ENCODE measurements at regions not wholly inside any gene's neighbourhood (a gene's known extent, or its start where the extent isn't known, plus 50 kb on each side); places are given as distances from the start of the nearest gene placed in this dataset.
"Not testable (repeated sequence)": the region's sequence is repeated elsewhere in the genome, so short reads cannot be mapped to it uniquely, and the experiment has no call there.

DNA sequence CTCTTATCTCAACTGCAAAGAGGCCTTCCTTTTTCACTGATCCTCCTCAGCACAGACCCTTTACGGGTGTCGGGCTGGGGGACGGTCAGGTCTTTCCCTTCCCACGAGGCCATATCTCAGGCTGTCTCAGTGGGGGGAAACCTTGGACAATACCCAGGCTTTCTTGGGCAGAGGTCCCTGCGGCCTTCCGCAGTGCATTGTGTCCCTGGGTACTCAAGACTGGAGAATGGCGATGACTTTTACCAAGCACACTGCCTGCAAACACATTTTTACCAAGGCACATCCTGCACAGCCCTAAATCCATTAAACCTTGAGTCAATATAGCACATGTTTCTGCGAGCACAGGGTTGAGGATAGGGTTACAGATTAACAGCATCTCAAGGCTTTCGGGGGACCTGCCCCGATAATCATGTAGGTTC is 117.8 kb downstream of the GOSR1 start:
- dilution Hi-C loops (cut with MboI; ENCODE audit: extremely low pct_ligation_motif_present, low sequenced_read_pairs); FAIRE-seq; H3K36me3 ChIP-seq (ENCODE audit: control insufficient read depth in 2 of 2, extremely low read depth in 1 of 2, insufficient read depth in 2 of 2, low read length in 2 of 2): not testable (repeated sequence)

DNA sequence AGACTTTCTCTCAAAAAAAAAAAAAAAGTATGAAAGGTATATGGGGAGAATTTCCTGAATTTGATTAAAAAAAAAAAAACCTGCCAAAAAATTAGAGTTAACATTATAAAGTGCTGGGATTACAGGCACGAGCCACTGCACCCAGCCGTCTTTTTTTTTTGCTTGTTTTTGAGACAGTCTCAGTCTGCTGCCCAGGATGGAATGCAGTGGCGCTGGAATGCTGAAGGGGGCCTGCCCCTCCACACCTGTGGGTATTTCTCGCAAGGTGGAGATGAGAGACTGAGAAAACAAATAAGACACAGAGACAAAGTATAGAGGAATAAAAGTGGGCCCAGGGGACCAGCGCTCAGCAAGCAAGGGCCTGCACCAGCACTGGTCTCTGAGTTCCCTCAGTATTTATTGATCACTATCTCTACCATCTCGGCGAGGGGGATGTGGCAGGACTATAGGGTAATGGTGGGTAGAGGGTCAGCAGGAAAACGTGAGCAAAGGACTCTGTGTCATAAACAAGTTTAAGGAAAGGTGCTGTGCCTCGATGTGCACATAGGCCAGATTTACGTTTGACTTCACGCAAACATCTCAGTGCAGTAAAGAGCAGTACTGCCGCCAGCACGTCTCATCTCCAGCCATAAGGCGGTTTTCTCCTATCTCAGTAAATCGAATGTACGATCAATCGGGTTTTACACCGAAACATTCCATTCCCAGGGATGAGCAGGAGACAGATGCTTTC is 117.2 kb downstream of the GOSR1 start:
- Histone ChIP-seq H3K9me1 (ENCODE audit: control insufficient read depth, extremely low read depth, insufficient read depth, low read length) (no peaks in the 10 kb centered on the region), H3K27ac (ENCODE audit: control insufficient read depth, insufficient read depth, low read length) (no peak overlapping the region), H3K4me2 (ENCODE audit: control insufficient read depth, extremely low read depth, insufficient read depth, low read depth, low read length) (no peak overlapping the region), H3K36me3 (ENCODE audit: control insufficient read depth in 2 of 2, extremely low read depth in 1 of 2, insufficient read depth in 2 of 2, low read length in 2 of 2) (no peaks in the 10 kb centered on the region), H3K9me3 (ENCODE audit: control insufficient read depth, low read depth, low read length) (no peaks in the 10 kb centered on the region), H2AFZ (ENCODE audit: control insufficient read depth, low read length) (no peak overlapping the region), H3K27me3 (ENCODE audit: control insufficient read depth, extremely low read depth, insufficient read depth, low read length) (no peaks in the 10 kb centered on the region), H3K4me1 (ENCODE audit: control insufficient read depth, extremely low read depth, insufficient read depth, low read length) (no peaks in the 10 kb centered on the region), H3K4me3 (ENCODE audit: control insufficient read depth in 2 of 3, extremely low read depth in 1 of 3, insufficient read depth in 2 of 3, low read depth in 1 of 3, low read length in 3 of 3) (no peak overlapping the region), H4K20me1 (ENCODE audit: control insufficient read depth, extremely low read depth, insufficient read depth, low read length) (no peaks in the 10 kb centered on the region), H3K79me2 (ENCODE audit: control insufficient read depth, insufficient read depth, low read length) (no peaks in the 10 kb centered on the region), H3K9ac (ENCODE audit: control insufficient read depth, extremely low read depth, insufficient read depth, low read length) (no peak overlapping the region)
- DNase-seq (ENCODE audit: low read depth, low spot score), result no peak
- no peak for TF ChIP-seq EZH2 (IDR thresholded peaks at IDR 0.05; ENCODE audit: low read length)
- TF ChIP-seq, protein P1, sequence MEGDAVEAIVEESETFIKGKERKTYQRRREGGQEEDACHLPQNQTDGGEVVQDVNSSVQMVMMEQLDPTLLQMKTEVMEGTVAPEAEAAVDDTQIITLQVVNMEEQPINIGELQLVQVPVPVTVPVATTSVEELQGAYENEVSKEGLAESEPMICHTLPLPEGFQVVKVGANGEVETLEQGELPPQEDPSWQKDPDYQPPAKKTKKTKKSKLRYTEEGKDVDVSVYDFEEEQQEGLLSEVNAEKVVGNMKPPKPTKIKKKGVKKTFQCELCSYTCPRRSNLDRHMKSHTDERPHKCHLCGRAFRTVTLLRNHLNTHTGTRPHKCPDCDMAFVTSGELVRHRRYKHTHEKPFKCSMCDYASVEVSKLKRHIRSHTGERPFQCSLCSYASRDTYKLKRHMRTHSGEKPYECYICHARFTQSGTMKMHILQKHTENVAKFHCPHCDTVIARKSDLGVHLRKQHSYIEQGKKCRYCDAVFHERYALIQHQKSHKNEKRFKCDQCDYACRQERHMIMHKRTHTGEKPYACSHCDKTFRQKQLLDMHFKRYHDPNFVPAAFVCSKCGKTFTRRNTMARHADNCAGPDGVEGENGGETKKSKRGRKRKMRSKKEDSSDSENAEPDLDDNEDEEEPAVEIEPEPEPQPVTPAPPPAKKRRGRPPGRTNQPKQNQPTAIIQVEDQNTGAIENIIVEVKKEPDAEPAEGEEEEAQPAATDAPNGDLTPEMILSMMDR (optimal IDR thresholded peaks at IDR 0.05 in 1 of 3, IDR thresholded peaks at IDR 0.05 in 1 of 3, conservative IDR thresholded peaks at IDR 0.05 in 1 of 3; ENCODE audit: extremely low read depth in 1 of 3, insufficient read depth in 2 of 3, low read length in 3 of 3), result no peak
- no peak for FAIRE-seq
- dilution Hi-C loops (cut with MboI; ENCODE audit: extremely low pct_ligation_motif_present, low sequenced_read_pairs), result no loop called here

More for the DNA sequence above, 117.8 kb downstream of the GOSR1 start:
- H3K9ac ChIP-seq (ENCODE audit: control insufficient read depth, extremely low read depth, insufficient read depth, low read length); H3K4me3 ChIP-seq (ENCODE audit: control insufficient read depth in 2 of 3, extremely low read depth in 1 of 3, insufficient read depth in 2 of 3, low read depth in 1 of 3, low read length in 3 of 3); H3K27ac ChIP-seq (ENCODE audit: control insufficient read depth, insufficient read depth, low read length); H3K4me1 ChIP-seq (ENCODE audit: control insufficient read depth, extremely low read depth, insufficient read depth, low read length); H3K79me2 ChIP-seq (ENCODE audit: control insufficient read depth, insufficient read depth, low read length); H4K20me1 ChIP-seq (ENCODE audit: control insufficient read depth, extremely low read depth, insufficient read depth, low read length); H3K9me3 ChIP-seq (ENCODE audit: control insufficient read depth, low read depth, low read length); H3K27me3 ChIP-seq (ENCODE audit: control insufficient read depth, extremely low read depth, insufficient read depth, low read length); H2AFZ ChIP-seq (ENCODE audit: control insufficient read depth, low read length); H3K4me2 ChIP-seq (ENCODE audit: control insufficient read depth, extremely low read depth, insufficient read depth, low read depth, low read length); DNase-seq (ENCODE audit: low read depth, low spot score); H3K9me1 ChIP-seq (ENCODE audit: control insufficient read depth, extremely low read depth, insufficient read depth, low read length): not testable (repeated sequence)

Data from keratinocyte (primary cell).